LNCAP (cell line): ENCODE measurements at regions not wholly inside any gene's neighbourhood (a gene's known extent, or its start where the extent isn't known, plus 50 kb on each side); places are given as distances from the start of the nearest gene placed in this dataset.

Experiments
- TF ChIP-seq, protein P1 (sequence below): fragments of 450-650 bp; IDR thresholded peaks from 2 replicates; pipeline ENCODE4 v1.5.1; 2017; ENCODE audit warnings: mild to moderate bottlenecking

DNA sequence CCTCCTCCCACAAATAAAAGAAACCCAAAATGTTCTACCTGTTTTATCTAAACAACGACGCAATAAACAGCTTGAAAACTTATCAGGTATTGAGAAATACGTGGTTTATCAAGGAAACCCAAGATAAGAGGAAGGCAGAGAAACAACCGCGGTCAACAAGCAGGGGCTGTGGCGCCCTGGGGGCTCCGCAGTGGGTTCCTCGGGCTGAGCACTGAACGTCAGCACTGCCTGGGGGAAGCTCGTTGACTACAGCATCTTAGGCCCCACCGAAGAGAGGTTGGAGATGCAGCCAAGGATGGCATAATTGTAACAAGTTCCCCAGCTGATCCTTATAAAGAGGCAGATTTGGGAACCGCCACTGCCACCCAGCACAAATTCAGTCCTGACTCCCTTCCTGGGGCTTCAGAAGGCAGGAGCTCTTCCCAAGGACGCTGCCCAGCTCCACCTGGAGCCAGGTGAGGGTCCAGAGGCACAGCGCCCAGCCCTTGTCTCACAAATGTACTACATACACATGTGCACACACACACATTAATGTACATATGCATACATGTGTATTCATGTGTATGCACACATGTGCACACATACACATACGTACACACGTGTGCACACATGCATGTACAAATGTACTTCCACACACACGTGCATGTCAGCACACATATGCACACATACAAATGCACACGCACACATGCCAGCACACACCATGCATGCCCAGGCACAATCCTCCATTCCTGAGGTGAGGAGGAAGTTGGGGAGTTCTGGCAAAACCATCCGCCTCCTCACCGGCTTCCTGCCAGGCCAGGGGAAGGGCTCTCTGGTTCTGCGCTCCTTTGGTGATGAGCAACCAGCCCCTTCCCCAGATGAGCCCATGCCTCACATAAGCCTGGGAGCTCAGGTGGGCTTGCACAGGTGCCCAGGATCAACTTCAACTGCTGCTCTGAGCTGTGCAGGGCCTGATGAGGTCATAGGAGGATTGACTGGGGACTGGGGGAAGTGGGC is 251.1 kb downstream of the NPHP4 start:
- TF ChIP-seq, protein P1, sequence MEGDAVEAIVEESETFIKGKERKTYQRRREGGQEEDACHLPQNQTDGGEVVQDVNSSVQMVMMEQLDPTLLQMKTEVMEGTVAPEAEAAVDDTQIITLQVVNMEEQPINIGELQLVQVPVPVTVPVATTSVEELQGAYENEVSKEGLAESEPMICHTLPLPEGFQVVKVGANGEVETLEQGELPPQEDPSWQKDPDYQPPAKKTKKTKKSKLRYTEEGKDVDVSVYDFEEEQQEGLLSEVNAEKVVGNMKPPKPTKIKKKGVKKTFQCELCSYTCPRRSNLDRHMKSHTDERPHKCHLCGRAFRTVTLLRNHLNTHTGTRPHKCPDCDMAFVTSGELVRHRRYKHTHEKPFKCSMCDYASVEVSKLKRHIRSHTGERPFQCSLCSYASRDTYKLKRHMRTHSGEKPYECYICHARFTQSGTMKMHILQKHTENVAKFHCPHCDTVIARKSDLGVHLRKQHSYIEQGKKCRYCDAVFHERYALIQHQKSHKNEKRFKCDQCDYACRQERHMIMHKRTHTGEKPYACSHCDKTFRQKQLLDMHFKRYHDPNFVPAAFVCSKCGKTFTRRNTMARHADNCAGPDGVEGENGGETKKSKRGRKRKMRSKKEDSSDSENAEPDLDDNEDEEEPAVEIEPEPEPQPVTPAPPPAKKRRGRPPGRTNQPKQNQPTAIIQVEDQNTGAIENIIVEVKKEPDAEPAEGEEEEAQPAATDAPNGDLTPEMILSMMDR: no peak

DNA sequence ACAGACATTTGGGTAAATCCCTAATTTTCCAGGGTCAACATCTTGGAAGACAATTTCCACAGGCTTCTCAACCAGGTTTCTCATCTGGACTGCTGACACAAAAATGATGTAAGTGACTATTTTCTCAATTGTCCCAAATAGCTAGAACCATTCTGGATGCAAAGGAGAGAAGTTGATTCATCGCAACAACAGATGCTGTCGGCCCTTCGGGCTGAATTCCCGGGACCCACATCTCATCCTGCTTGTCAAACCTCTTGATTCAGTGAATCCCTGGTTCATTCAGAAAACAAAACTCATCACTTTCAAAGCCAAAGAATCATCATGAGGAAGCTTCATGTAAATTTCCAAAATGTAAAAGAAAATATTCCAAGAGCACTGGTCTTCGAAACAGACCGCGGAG is 251.8 kb downstream of the NPHP4 start:
- TF ChIP-seq, protein P1: no peak

DNA sequence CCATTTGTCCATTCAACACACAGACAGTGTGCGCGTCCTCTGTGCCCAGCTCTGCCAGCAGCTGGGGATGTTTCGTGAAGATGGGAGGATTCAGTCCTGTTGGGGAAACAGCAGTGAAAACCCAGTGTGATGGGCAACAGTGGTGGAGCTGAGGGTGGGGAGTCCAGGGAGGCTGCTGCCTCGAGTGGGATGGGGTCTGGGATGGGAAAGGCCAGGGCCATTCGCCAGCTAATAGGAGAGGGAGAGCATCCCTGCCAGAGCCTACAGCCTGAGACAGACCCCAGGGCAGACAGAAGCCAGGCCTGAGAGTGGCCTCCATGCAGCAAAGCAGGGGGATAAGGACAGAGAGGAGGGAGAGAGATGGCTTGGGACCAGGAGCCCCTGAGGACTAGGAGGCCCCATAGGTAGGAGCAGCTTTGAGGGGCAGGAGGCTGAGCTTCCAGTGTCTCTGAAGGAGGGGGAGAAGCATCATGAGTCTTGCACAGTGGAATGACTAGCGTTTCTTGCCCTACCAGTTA is 252.6 kb downstream of the NPHP4 start:
- TF ChIP-seq, protein P1: no peak

DNA sequence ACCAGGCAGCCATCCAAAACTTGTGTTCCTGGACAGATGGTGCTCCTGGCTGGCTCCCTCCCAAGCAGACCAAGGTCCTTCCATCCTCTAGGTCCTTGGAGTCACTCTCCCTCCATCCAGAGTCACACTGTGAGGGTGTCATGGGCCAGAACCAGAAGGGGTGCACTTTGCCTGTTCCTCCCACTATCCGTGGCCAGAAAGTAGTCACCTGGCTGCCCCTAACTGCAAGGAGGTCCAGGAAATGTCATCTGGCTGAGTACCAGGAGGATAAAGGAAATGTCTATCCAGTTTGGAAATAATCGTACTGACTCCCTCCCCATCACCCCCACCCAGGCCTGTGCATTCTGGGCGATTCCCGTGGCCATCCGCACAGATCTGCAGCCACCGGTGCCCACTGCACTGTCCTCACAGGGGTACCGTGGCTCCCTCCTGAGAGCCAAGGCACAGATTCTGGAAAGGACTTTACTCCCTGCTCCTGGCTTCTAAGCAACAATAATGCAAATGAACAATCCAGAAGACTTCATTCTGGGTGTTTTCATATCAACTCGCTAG is 253.2 kb downstream of the NPHP4 start:
- TF ChIP-seq, protein P1: no peak

DNA sequence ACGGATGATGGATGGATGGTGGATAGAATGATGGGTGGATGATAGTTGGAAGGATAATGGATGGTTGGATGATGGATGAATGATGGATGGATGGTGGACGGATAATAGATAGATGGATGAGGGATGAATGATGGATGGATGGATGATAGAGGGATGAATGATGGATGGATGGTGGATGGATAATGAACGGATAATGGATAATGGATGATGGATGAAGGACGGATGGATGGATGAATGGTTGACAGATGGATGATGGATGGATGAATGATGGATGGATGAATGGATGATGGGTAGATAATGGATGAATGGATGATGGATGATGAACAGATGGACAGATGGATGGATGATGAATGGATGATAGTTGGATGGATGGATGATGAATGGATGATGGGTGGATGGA is 255.1 kb downstream of the NPHP4 start:
- TF ChIP-seq, protein P1: no peak

DNA sequence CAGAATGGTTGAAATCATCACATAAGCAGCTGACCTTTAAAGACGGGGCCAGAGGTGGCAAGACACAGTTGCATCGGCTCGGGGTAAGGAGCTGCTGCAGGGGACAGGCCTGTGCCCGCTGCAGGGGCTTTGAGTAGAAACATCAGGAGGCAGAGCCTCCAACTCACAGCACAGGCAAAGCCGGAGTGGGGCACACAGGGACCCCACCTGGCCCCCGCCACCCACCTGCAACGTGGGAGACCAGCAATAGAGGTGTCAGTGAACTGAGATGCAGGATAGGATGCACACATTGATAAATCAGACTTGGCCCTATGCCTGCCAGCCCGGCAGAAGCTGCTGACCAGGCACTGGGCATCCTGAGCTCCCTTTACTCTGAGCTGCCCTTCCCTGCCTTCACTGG is 257.2 kb downstream of the NPHP4 start:
- TF ChIP-seq, protein P1: no peak

DNA sequence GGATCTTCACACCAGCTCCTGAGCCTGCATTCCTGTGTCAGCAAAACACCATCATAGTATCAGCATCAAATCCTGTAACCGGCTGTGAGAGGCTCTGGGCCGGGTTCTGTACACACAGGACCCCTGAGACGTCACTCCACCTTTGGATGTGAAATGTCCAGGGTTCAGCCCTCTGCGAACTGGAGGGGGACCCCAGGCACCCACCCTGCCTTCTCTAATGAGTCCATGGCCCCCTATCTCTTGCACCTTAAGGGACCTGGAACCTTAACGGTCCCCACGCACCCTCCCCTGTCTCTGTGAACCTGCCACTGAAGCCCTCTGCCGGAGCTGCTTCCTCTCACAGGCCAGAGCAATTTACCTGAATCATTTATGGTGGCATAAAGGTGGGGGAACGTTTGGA is 257.8 kb downstream of the NPHP4 start:
- TF ChIP-seq, protein P1: no peak
